Endothelial cell of umbilical vein (primary cell): ENCODE measurements at regions not wholly inside any gene's neighbourhood (a gene's known extent, or its start where the extent isn't known, plus 50 kb on each side); places are given as distances from the start of the nearest gene placed in this dataset.

ENCODE experiments used
- BruUV-seq: library from RNA; stranded (reverse); fragments of 400-500 nt; replicated peaks from 2 replicates; lab custom pipeline; 2021; lab: Mats Ljungman, UMichigan
- CTCF ChIA-PET: fragments of 300-600, 350-600 bp; sonication (Branson Sonifier 250); formaldehyde crosslinking; loops from one replicate; lab custom pipeline; 2021; ENCODE audit warnings: antibody characterized with exemption, inconsistent platforms; lab: Charles Lee
- POLR2A ChIA-PET: fragments of 300-600, 350-600 bp; sonication (Branson Sonifier 250); formaldehyde crosslinking; loops from one replicate; lab custom pipeline; 2021; ENCODE audit warnings: antibody characterized with exemption, inconsistent platforms; lab: Charles Lee
- DNase-seq: peaks from one replicate; pipeline ENCODE4 v3.0.0-alpha.2; 2011; ENCODE audit warnings: low read depth, low spot score
- FAIRE-seq: peaks from 2 replicates; lab custom pipeline; 2011; peaks lifted over from hg19 to GRCh38; lab: Jason Lieb, UNC
- H2AFZ ChIP-seq: 2 replicates; pipeline ENCODE4 v1.6.0; 2012; ENCODE audit warnings: low read depth, low read length, control low read depth, inconsistent platforms
- H3K27ac ChIP-seq: 2 replicates; pipeline ENCODE4 v1.5.1; 2011; ENCODE audit warnings: low read depth, mild to moderate bottlenecking, control low read depth, low read length, moderate library complexity; ENCODE audit not compliant: insufficient read depth
- H3K27me3 ChIP-seq, 2 experiments: 2 replicates each; pipeline versions ENCODE4 v1.6.0 to v1.6.1; 2011; ENCODE audit warnings: low read length in 2 of 2, mixed read lengths in 1 of 2; ENCODE audit not compliant: control insufficient read depth in 2 of 2, insufficient read depth in 2 of 2
- H3K36me3 ChIP-seq, 2 experiments: 2 replicates in 1 of 2; 3 replicates in 1 of 2; pipeline ENCODE4 v1.5.1; 2011; ENCODE audit warnings: low read length in 2 of 2, mild to moderate bottlenecking in 1 of 2, moderate library complexity in 1 of 2; ENCODE audit not compliant: control insufficient read depth in 2 of 2, insufficient read depth in 2 of 2; ENCODE audit errors: extremely low read depth in 1 of 2
- H3K4me1 ChIP-seq: 3 replicates; pipeline ENCODE4 v1.5.1; 2011; ENCODE audit warnings: mild to moderate bottlenecking, low read length; ENCODE audit not compliant: control insufficient read depth, insufficient read depth; ENCODE audit errors: extremely low read depth
- H3K4me2 ChIP-seq: 2 replicates; pipeline ENCODE4 v1.6.1; 2011; ENCODE audit warnings: low read length, control low read depth, mixed read lengths; ENCODE audit not compliant: insufficient read depth
- H3K4me3 ChIP-seq, 3 experiments: fragments of 200-600 bp in 1 of 3; sonication (generic), shearing (Covaris generic) in 1 of 3; replicated peaks in 1 of 3; 2 replicates each; pipeline ENCODE4 v1.5.1; 2011 to 2016; ENCODE audit warnings: control low read depth in 3 of 3, low read length in 3 of 3, mild to moderate bottlenecking in 2 of 3, inconsistent platforms in 1 of 3, low read depth in 1 of 3, moderate library complexity in 1 of 3; ENCODE audit not compliant: insufficient read depth in 1 of 3
- H3K79me2 ChIP-seq: 2 replicates; pipeline ENCODE4 v1.6.0; 2012; ENCODE audit warnings: low read length, inconsistent platforms; ENCODE audit not compliant: control insufficient read depth, insufficient read depth
- H3K9ac ChIP-seq: replicated peaks from 2 replicates; pipeline ENCODE3; 2011; ENCODE audit warnings: low read length, control low read depth; ENCODE audit not compliant: insufficient read depth; ENCODE audit errors: extremely low read depth
- H3K9me1 ChIP-seq: replicated peaks from 3 replicates; pipeline ENCODE4 v1.6.0; 2011; ENCODE audit warnings: mild to moderate bottlenecking, low read length; ENCODE audit not compliant: control insufficient read depth, insufficient read depth; ENCODE audit errors: extremely low read depth
- H3K9me3 ChIP-seq: replicated peaks from 2 replicates; pipeline ENCODE4 v1.5.1; 2012; ENCODE audit warnings: low read length, inconsistent platforms; ENCODE audit not compliant: control insufficient read depth, insufficient read depth
- H4K20me1 ChIP-seq: replicated peaks from 2 replicates; pipeline ENCODE3; 2011; ENCODE audit warnings: mild to moderate bottlenecking, low read length; ENCODE audit not compliant: control insufficient read depth, insufficient read depth; ENCODE audit errors: extremely low read depth
- CTCF ChIP-seq, 2 donors: IDR thresholded peaks; 1 replicate in 1 of 2; 2 replicates in 1 of 2; pipeline ENCODE4 v1.5.1; 2011; ENCODE audit warnings: low read length in 2 of 2, mild to moderate bottlenecking in 2 of 2, moderate library complexity in 2 of 2, control low read depth in 1 of 2, inconsistent platforms in 1 of 2, low read depth in 1 of 2; ENCODE audit not compliant: insufficient read depth in 1 of 2; ENCODE audit errors: extremely low read depth in 1 of 2
- EZH2 ChIP-seq: IDR thresholded peaks from 2 replicates; pipeline ENCODE4 v1.6.1; 2012; ENCODE audit warnings: borderline replicate concordance, low read depth, mild to moderate bottlenecking, moderate library complexity, low read length, inconsistent platforms; ENCODE audit not compliant: severe bottlenecking
- FOS ChIP-seq: IDR thresholded peaks from 2 replicates; pipeline ENCODE4 v1.6.1; 2011; ENCODE audit warnings: mild to moderate bottlenecking, low read length, moderate library complexity, borderline replicate concordance; ENCODE audit not compliant: insufficient read depth
- GATA2 ChIP-seq: IDR thresholded peaks from 2 replicates; pipeline ENCODE4 v1.7.0; 2011; ENCODE audit warnings: low read depth, mild to moderate bottlenecking, moderate library complexity, mixed read lengths, low read length; ENCODE audit not compliant: insufficient read length, insufficient read depth
- POLR2AphosphoS5 ChIP-seq: IDR thresholded peaks from 2 replicates; pipeline ENCODE4 v1.6.1; 2012; ENCODE audit warnings: low read depth, mild to moderate bottlenecking, control low read depth, low read length, moderate library complexity; ENCODE audit not compliant: insufficient read depth
- dilution Hi-C: fragments of 300-500 bp; cut with MboI; formaldehyde crosslinking; loops from one replicate; pipeline ENCODE4 v1.15.0; 2019; ENCODE audit warnings: low sequenced_read_pairs; ENCODE audit not compliant: extremely low pct_ligation_motif_present
- intact Hi-C: fragments of 100-400 bp; cut with micrococcal nuclease; formaldehyde crosslinking; loops from one replicate; pipeline ENCODE4 v1.10.0; 2022

GRCh38 chr5:54876976-54877375, 108.4 kb downstream of the ESM1 start:
- dilution Hi-C loops = no loop called here
- Histone ChIP-seq H3K4me3 (no peak overlapping the region), H3K9me3 (no peaks in the 10 kb centered on the region)

More at GRCh38 chr5:54876976-54877375, 108.4 kb downstream of the ESM1 start:
- no peak for TF ChIP-seq FOS
- no peak for TF ChIP-seq EZH2
- no peak for TF ChIP-seq GATA2
- no peak for TF ChIP-seq CTCF (IDR thresholded peaks at IDR 0.05; ENCODE audit: extremely low read depth in 1 of 2, insufficient read depth in 1 of 2, low read depth in 1 of 2, low read length in 2 of 2)
- no peak for TF ChIP-seq POLR2AphosphoS5
- Histone ChIP-seq H3K9ac (no peak overlapping the region), H3K4me1 (peaks cover 3% of the 10 kb centered on the region), H3K9me1 (no peaks in the 10 kb centered on the region), H3K4me2 (no peak overlapping the region), H3K27me3 (peaks cover 0 to 2% of the 10 kb centered on the region in 2 experiments), H2AFZ (no peak overlapping the region), H3K36me3 (no peaks in the 10 kb centered on the region), H4K20me1 (no peaks in the 10 kb centered on the region), H3K27ac (no peak overlapping the region), H3K79me2 (no peaks in the 10 kb centered on the region)
- BruUV-seq = no TSS peak
- intact Hi-C loops = no loop called here
- DNase-seq = no peak
- CTCF ChIA-PET = interaction anchor here (1.1 to 3.0 kb wide), 3 partner anchors 10 to 283 kb away, joined by 3 to 16 read pairs (median 4); no protein-coding TSS in a partner anchor
- no peak for FAIRE-seq
- POLR2A ChIA-PET = no interaction called here
